Neuronal stem cell (in vitro differentiated cells): ENCODE measurements at regions not wholly inside any gene's neighbourhood (a gene's known extent, or its start where the extent isn't known, plus 50 kb on each side); places are given as distances from the start of the nearest gene placed in this dataset.
A peak's percentile ranks its signal among the peaks of the same experiment; 100 is the strongest.

Source experiments
- DNase-seq: peaks from one replicate; pipeline ENCODE4 v3.0.0-alpha.2; 2013; ENCODE audit warnings: low spot score
- H2AFZ ChIP-seq: one replicate; pipeline ENCODE4 v1.6.1; 2013; ENCODE audit warnings: mild to moderate bottlenecking, low read length, inconsistent platforms
- H2AK5ac ChIP-seq: 2 replicates; pipeline ENCODE4 v1.6.1; 2013; ENCODE audit warnings: low read depth, mild to moderate bottlenecking, inconsistent platforms, low read length, moderate library complexity, mixed read lengths
- H2BK120ac ChIP-seq: 2 replicates; pipeline ENCODE4 v1.6.1; 2013; ENCODE audit warnings: low read depth, mild to moderate bottlenecking, inconsistent platforms, low read length, moderate library complexity, mixed read lengths
- H2BK12ac ChIP-seq: one replicate; pipeline ENCODE4 v1.6.1; 2013; ENCODE audit warnings: low read length, inconsistent platforms
- H2BK15ac ChIP-seq: 2 replicates; pipeline ENCODE4 v1.6.1; 2013; ENCODE audit warnings: mild to moderate bottlenecking, low read length, inconsistent platforms, mixed read lengths
- H2BK5ac ChIP-seq: one replicate; pipeline ENCODE4 v1.6.1; 2013; ENCODE audit warnings: inconsistent platforms, mild to moderate bottlenecking, low read length, moderate library complexity
- H3K14ac ChIP-seq: one replicate; pipeline ENCODE4 v1.6.1; 2013; ENCODE audit warnings: low read length, inconsistent platforms
- H3K18ac ChIP-seq: 2 replicates; pipeline ENCODE4 v1.6.1; 2013; ENCODE audit warnings: low read length, inconsistent platforms
- H3K23ac ChIP-seq: 2 replicates; pipeline ENCODE4 v1.6.1; 2013; ENCODE audit warnings: low read depth, mild to moderate bottlenecking, mixed read lengths, low read length, inconsistent platforms; ENCODE audit not compliant: poor library complexity
- H3K27ac ChIP-seq: replicated peaks from 3 replicates; pipeline ENCODE4 v1.5.1; 2013; ENCODE audit warnings: low read length, inconsistent platforms
- H3K27me3 ChIP-seq, 3 experiments: 2 replicates each; pipeline ENCODE4 v1.6.1; 2013; ENCODE audit warnings: low read length in 3 of 3, mild to moderate bottlenecking in 2 of 3, inconsistent platforms in 1 of 3, low read depth in 1 of 3, mixed read lengths in 1 of 3, moderate library complexity in 1 of 3; ENCODE audit not compliant: control insufficient read depth in 3 of 3, insufficient read depth in 3 of 3
- H3K36me3 ChIP-seq, 2 donors: replicated peaks in 1 of 2; 2 replicates each; pipeline ENCODE4 v1.6.1; 2013; ENCODE audit warnings: low read length in 2 of 2; ENCODE audit not compliant: control insufficient read depth in 2 of 2, insufficient read depth in 2 of 2
- H3K4ac ChIP-seq: 2 replicates; pipeline ENCODE4 v1.6.1; 2013; ENCODE audit warnings: inconsistent platforms, mild to moderate bottlenecking, low read length, moderate library complexity
- H3K4me1 ChIP-seq, 2 donors: 1 replicate in 1 of 2; 2 replicates in 1 of 2; pipeline ENCODE4 v1.6.1; 2013; ENCODE audit warnings: low read length in 2 of 2, low read depth in 1 of 2; ENCODE audit not compliant: control insufficient read depth in 2 of 2, insufficient read depth in 1 of 2
- H3K4me2 ChIP-seq: one replicate; pipeline ENCODE4 v1.6.1; 2013; ENCODE audit warnings: mild to moderate bottlenecking, low read length, inconsistent platforms; ENCODE audit not compliant: insufficient read depth, poor library complexity, severe bottlenecking
- H3K4me3 ChIP-seq, 2 donors: 2 replicates each; pipeline ENCODE4 v1.5.1; 2013; ENCODE audit warnings: low read length in 2 of 2, mild to moderate bottlenecking in 2 of 2, inconsistent platforms in 1 of 2, moderate library complexity in 1 of 2
- H3K79me1 ChIP-seq: one replicate; pipeline ENCODE4 v1.6.1; 2013; ENCODE audit warnings: low read depth, mild to moderate bottlenecking, inconsistent platforms, low read length, moderate library complexity
- H3K9ac ChIP-seq: one replicate; pipeline ENCODE4 v1.6.1; 2013; ENCODE audit warnings: mild to moderate bottlenecking, low read depth, low read length, inconsistent platforms; ENCODE audit not compliant: poor library complexity
- H3K9me3 ChIP-seq, 2 donors: replicated peaks in 1 of 2; 2 replicates each; pipeline versions ENCODE3 to v1.6.1; 2013; ENCODE audit warnings: low read length in 2 of 2, mild to moderate bottlenecking in 2 of 2, inconsistent platforms in 1 of 2, low read depth in 1 of 2, mixed read lengths in 1 of 2, moderate library complexity in 1 of 2; ENCODE audit not compliant: control insufficient read depth in 2 of 2, insufficient read depth in 1 of 2
- H4K8ac ChIP-seq: one replicate; pipeline ENCODE4 v1.6.1; 2013; ENCODE audit warnings: low read depth, mild to moderate bottlenecking, inconsistent platforms, low read length, moderate library complexity
- H4K91ac ChIP-seq: one replicate; pipeline ENCODE4 v1.6.1; 2013; ENCODE audit warnings: low read length, low read depth, mild to moderate bottlenecking, inconsistent platforms; ENCODE audit not compliant: poor library complexity
- WGBS, 2 donors: extraction: QIAGEN DNeasy Blood & Tissue Kit; methylation state at CpG; one replicate each; pipeline ENCODE4 v1.1.7; 2013; ENCODE audit warnings: missing lambda C conversion rate in 2 of 2, mixed read lengths in 1 of 2; ENCODE audit not compliant: insufficient read length in 2 of 2, insufficient replicate concordance in 1 of 2; ENCODE audit errors: extremely low coverage in 2 of 2; 5-methylcytosine and 5-hydroxymethylcytosine counted together

DNA sequence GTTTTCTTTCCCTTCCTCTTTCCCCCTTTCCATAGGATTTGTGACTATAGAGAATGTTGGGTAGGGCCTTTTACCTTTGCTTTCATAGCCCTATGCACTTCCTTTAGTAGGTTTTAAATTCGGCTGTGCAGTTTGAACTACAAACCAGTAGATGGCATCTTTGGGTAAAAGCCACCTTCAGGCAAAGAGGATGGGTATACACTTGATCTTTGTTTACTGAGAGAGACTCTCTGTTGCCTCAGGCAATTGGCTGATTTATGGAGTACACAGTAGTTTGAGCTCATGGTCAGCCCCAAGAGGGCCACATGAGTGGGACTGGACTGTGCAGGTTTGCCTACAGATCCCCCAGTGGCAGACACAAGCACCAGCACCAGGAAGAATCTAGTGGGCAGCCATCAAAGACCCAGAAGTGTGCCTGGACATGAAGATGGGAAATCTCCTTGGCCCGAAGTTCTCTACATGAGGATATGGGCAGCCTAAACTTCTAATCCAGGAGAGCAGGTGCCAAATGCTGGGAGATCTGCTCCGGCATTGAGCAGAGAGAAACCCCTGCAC lies 1304.3 kb upstream of the DDX18 start:
- no peak overlapping the region for H2BK120ac ChIP-seq

DNA sequence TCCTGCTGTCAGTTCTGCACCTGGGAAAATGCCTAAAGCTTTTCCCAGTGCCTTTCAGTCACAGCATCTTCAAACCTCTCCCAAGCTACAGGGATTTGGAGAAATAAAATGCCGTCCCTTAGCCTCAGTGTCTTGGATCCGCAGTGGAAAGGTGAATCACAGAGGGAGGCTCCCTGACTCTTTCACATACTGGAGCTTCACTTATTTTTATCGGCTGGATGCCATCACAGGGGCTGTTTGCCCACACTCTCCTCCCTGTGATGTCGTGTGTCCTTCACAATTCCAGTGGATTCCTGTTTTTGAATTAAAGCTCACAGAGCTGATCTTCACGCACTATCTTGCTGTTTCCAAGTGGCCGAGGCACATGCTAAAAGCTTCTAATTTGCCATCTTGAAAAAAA lies 1303.1 kb upstream of the DDX18 start:
- Histone ChIP-seq H3K4me1 (no peaks in the 10 kb centered on the region), H2AFZ (no peak overlapping the region), H2AK5ac (no peak overlapping the region), H3K4me2 (no peak overlapping the region), H4K91ac (no peak overlapping the region), H3K36me3 (no peaks in the 10 kb centered on the region), H3K4me3 (no peak overlapping the region), H2BK15ac (no peak overlapping the region), H2BK12ac (no peak overlapping the region), H3K4ac (no peak overlapping the region), H3K27me3 (no peaks in the 10 kb centered on the region), H3K23ac (no peak overlapping the region), H3K79me1 (no peaks in the 10 kb centered on the region), H2BK5ac (no peak overlapping the region), H4K8ac (no peak overlapping the region), H3K27ac (no peak overlapping the region), H3K9me3 (no peaks in the 10 kb centered on the region), H3K18ac (no peak overlapping the region), H3K14ac (no peak overlapping the region), H3K9ac (no peak overlapping the region), H2BK120ac (no peak overlapping the region)
- no CpG with 5 or more reads among the region's 6 CpGs for WGBS, 2 donors
- no peak for DNase-seq

More for the DNA sequence above, 1304.3 kb upstream of the DDX18 start:
- Histone ChIP-seq H3K23ac (no peak overlapping the region), H2BK15ac (no peak overlapping the region), H4K91ac (no peak overlapping the region), H2AFZ (peak overlapping the region; percentile 12), H2BK12ac (no peak overlapping the region), H3K79me1 (no peaks in the 10 kb centered on the region), H3K27me3 (no peaks in the 10 kb centered on the region), H2BK5ac (no peak overlapping the region), H3K4me2 (no peak overlapping the region), H3K4ac (no peak overlapping the region), H3K14ac (no peak overlapping the region), H3K4me3 (no peak overlapping the region), H3K27ac (no peak overlapping the region), H3K18ac (no peak overlapping the region), H3K9ac (no peak overlapping the region), H3K9me3 (no peaks in the 10 kb centered on the region), H2AK5ac (no peak overlapping the region), H4K8ac (peak overlapping the region; percentile 48), H3K4me1 (no peaks in the 10 kb centered on the region), H3K36me3 (no peaks in the 10 kb centered on the region)
- no CpG with 5 or more reads among the region's 3 CpGs for WGBS, 2 donors
- peak; percentile 14 for DNase-seq

DNA sequence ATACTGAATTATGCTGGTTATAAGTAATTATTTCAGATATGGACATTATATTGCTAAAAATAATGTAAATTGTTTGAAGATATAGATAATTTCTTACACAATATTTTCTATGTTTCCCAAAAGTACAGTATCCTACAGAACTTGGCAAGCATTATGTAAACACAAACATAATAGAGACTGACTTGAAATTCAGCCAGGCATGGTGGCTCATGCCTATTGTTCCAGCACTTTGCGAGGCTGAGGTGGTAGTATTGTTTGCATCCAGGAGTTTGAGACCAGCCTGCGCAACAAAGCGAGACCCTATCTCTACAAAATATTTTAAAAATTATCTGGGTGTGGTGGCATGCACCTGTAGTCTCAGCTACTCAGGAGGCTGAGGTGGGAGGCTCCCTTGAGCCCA lies 1300.5 kb upstream of the DDX18 start:
- Histone ChIP-seq H3K4ac (no peak overlapping the region), H2BK120ac (no peak overlapping the region), H4K8ac (no peak overlapping the region), H3K79me1 (no peaks in the 10 kb centered on the region), H3K23ac (no peak overlapping the region), H3K18ac (no peak overlapping the region), H2AFZ (no peak overlapping the region), H2BK12ac (no peak overlapping the region), H3K4me2 (no peak overlapping the region), H3K4me1 (no peaks in the 10 kb centered on the region), H4K91ac (no peak overlapping the region), H3K27me3 (no peaks in the 10 kb centered on the region), H3K9ac (no peak overlapping the region), H3K9me3 (no peaks in the 10 kb centered on the region), H3K14ac (no peak overlapping the region), H2BK5ac (no peak overlapping the region), H2AK5ac (no peak overlapping the region), H2BK15ac (no peak overlapping the region), H3K36me3 (no peaks in the 10 kb centered on the region), H3K4me3 (no peak overlapping the region), H3K27ac (no peak overlapping the region)
- no CpG with 5 or more reads among the region's 3 CpGs for WGBS, 2 donors
- no peak for DNase-seq

DNA sequence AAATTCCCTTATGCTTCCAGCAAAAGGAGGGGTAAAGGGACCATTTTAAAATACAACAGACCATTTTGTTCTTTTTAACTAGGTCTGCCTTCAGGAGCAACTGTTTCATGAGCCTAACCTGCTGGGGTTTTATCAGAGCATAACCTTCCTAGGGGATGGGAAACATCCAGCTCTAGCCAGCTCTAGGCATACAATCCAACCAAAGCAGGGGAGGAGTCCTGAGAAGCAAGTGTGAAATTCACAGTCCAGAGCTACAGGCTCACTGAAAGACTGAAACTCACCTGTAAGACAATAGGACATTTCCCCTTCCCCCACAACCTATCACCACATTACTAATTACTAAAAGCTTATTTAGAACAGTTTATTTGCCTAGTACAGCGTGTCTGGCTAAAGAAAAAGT lies 1296.6 kb upstream of the DDX18 start:
- H2BK120ac ChIP-seq = no peak overlapping the region
- no peak overlapping the region for H2BK15ac ChIP-seq
- no peak overlapping the region for H3K14ac ChIP-seq
- no peaks in the 10 kb centered on the region for H3K4me1 ChIP-seq
- no peak overlapping the region for H2AFZ ChIP-seq
- H3K18ac ChIP-seq = no peak overlapping the region
- H4K8ac ChIP-seq = no peak overlapping the region
- H3K4ac ChIP-seq = no peak overlapping the region
- no peak overlapping the region for H4K91ac ChIP-seq
- no peaks in the 10 kb centered on the region for H3K36me3 ChIP-seq
- WGBS, 2 donors = no CpG with 5 or more reads among the region's 1 CpG
- H2AK5ac ChIP-seq = no peak overlapping the region
- no peak overlapping the region for H2BK5ac ChIP-seq
- H3K9ac ChIP-seq = no peak overlapping the region
- no peaks in the 10 kb centered on the region for H3K79me1 ChIP-seq
- H2BK12ac ChIP-seq = no peak overlapping the region
- H3K4me3 ChIP-seq = no peak overlapping the region
- no peak overlapping the region for H3K4me2 ChIP-seq
- no peak for DNase-seq
- no peaks in the 10 kb centered on the region for H3K27me3 ChIP-seq
- H3K9me3 ChIP-seq = no peaks in the 10 kb centered on the region
- H3K27ac ChIP-seq = no peak overlapping the region
- no peak overlapping the region for H3K23ac ChIP-seq
